Activated CD4-positive, alpha-beta T cell treated with anti-CD3 and anti-CD28 coated beads for 4 hours (primary cell): ENCODE measurements at regions not wholly inside any gene's neighbourhood (a gene's known extent, or its start where the extent isn't known, plus 50 kb on each side); places are given as distances from the start of the nearest gene placed in this dataset.

ENCODE experiments used
- DNase-seq, 2 donors: peaks; one replicate each; pipeline ENCODE4 v3.0.0-alpha.2; 2020

GRCh38 chr2:17302281-17302680, 216.0 kb downstream of the RAD51AP2 start:
- DNase-seq, result no peak

GRCh38 chr2:17301437-17301836, 216.8 kb downstream of the RAD51AP2 start:
- no peak for DNase-seq

- DNase-seq, result no peak
Measured at GRCh38 chr2:17299891-17300540, 218.2 kb downstream of the RAD51AP2 start.

DNA sequence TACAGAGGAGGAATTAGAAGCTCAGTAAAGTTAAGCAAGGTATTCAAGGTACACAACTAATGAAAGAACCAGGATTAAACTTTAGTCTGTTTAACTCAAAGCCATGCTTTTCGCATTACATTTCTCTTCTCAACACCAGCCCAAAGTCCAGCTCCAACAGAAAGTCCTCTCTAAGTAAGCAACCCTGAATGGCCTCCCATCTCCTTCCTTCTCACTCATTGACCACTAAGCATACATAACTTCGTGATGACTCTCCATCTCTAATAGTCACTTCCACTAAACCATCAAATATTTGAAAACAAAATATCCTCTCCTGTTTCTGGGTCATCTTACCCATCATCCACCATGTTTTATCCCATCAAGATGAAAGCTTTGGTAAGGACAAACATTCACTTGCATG, 219.8 kb downstream of the RAD51AP2 start:
- no peak for DNase-seq

GRCh38 chr2:17296686-17297085, 221.6 kb downstream of the RAD51AP2 start:
- DNase-seq, result no peak

GRCh38 chr2:17289669-17290068, 228.6 kb downstream of the RAD51AP2 start:
- no peak for DNase-seq

- no peak for DNase-seq
Measured at GRCh38 chr2:17287183-17287582, 231.1 kb downstream of the RAD51AP2 start.

DNA sequence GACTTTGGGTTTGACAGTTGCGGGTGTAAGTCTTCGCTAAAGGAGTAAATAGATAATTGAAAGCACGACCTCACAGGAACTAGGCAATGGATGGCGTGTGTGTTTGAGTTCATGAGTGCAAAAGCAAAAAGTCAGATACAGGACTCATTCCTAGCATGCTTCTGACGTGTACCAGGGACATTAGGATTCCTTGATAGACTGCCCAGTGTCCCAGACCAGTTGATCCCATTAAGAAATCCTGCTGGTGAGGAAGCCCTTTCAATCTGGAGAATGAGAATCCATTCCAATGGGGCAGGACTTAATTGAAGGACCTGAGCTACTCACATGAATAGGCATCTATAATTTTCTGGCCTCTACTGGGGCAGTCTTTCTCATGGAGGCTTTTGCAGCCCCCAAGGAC, 235.4 kb downstream of the RAD51AP2 start:
- no peak for DNase-seq

DNA sequence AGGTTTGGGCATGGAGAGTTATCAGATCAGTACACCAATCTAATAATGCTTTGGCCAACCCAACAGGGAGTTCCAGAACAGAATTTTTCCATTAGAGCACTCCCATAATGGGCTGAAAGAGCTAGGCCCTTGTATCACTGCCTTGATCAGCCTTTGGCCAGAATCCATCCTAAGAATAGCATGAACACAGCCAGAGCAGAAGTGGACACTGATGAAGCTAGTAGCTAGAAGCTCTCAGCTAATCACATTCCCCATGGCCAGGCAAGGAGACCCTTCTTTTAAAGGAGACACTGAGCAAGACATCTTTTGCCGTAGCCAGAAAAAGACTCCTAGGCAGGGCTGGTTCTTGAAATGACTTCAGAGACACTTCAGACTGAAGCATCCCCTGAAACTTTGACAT, 236.0 kb downstream of the RAD51AP2 start:
- DNase-seq, result no peak

- no peak for DNase-seq
Measured at GRCh38 chr2:17276220-17276619, 242.0 kb downstream of the RAD51AP2 start.

DNA sequence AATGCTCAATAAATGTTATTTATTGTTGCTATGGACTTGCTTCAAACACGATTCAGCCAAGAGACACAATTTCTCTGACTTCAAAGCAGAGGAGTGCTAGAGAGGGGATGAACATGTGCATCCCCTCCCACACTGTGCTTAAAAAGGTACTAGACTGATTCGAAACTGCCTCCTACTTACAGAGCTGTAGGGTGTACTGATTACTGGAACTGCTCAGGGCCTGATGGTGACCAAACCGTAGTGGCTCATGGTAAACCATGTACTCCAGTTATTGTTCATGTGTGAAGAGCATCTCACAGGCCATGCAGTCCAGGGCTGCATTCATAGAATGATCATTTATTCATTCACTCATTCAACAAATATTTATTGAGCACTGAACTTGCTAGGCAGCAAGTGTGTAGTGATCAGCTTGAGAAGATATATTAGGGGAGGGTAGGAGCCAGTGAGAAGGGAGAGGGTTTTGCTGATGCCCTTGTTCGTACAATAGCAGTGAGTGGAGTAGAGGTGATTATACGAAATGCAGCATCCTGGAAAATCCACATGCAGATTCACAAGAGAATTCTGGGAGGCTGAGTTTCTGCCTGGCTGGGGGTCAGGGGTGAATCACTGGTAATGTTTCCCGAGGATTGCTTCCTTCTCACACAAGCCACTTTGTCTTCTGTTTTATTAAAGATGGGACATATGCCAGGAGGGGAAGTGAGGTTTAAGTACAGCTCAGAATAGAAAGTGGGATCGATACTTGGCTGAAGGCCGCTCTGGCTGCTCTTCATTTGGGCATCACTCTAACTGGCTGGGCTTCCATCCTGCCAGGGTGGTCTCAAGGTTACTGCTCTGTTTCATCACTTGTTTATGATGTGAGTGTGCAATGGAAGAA, 245.4 kb downstream of the RAD51AP2 start:
- no peak for DNase-seq

- DNase-seq, result no peak
Measured at GRCh38 chr2:17272170-17272569, 246.1 kb downstream of the RAD51AP2 start.

DNA sequence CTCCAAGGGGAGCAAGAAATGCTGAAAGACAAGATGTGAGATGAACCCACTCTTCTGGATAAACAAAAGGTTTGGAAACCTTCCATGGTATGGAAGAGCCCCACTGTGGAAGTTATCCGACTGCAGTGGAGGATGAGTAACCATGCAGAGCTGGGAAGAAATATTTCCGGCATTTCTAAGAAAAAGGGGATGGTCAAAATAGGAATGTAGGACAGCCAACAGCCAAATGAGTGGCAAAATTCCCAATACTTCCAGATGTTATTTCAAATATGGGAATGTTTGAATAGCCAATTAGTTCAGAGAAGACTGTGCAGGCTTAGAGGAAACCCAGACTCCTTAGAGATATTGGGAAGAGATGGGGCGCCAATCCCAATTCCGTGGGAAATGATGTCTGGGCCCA, 246.8 kb downstream of the RAD51AP2 start:
- DNase-seq, result no peak

GRCh38 chr2:17270894-17271293, 247.3 kb downstream of the RAD51AP2 start:
- no peak for DNase-seq

GRCh38 chr2:17263570-17263968, 254.7 kb downstream of the RAD51AP2 start:
- no peak for DNase-seq

DNA sequence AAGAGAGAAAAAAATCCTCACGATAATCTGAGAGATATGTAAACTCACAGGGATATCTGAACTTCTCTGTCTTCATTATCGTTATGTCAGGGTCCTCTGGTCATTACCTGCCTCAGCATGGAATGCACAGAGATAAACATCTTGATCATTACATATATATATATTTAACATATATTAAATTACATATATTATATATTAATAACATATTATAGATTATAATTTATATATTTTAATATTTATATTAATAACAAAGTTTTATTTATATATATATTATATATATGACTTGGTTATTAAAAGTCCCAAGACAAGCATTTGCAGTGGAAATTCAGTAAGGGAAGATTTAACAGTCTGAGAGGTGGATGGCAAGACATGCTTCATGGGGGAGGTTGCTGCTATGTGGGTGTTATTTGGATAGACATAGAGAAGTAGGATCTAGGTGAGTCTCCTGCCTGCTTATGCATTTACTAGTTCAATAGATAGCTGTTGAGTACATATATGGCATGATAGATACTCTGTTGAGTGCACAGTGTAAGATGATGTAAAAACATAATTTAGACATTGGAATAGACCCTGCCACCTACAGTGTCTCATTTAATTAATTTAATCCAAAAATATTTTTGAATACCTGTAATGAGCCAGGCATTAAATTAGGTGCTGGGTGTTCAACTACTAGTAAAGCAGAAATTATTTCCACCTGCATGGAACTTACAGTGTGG, 255.2 kb downstream of the RAD51AP2 start:
- DNase-seq, result no peak

DNA sequence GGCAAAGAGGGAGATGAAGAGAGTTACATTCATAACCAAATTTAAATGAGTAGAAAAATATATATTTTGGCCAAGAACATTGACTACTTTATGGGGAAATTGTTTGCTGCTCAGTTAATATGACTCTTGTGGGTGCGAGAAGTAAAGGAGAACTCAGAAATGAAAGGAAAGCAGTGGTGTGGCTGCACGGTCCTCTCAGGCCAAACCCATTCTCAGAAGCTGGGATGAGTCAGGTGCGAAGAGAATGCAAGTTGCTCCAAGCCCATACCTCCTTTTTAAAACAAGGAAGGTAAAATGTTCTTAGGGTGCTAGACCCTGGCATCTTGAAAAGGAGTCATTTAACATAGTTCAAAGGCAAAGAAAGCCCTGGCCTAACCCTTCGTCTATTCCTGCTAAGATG, 258.6 kb downstream of the RAD51AP2 start:
- DNase-seq, result no peak

DNA sequence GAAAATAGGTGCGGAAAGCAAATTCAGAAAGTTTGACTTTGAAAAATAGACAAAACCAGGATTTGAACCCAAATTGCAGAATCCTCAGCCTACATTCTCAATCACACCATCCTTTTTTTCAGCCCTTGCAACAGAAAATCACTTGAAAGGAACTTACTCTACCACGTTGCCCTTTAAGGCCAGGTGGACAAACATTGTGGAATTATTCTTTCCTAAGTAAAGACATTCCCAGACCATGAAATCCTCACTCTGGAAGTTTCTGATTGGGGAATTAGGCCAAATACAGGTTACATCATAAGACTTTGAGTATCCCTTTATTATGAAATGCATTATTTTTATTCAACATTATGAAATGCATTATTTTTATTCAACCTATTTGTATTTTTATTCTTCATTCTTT, 259.4 kb downstream of the RAD51AP2 start:
- no peak for DNase-seq

DNA sequence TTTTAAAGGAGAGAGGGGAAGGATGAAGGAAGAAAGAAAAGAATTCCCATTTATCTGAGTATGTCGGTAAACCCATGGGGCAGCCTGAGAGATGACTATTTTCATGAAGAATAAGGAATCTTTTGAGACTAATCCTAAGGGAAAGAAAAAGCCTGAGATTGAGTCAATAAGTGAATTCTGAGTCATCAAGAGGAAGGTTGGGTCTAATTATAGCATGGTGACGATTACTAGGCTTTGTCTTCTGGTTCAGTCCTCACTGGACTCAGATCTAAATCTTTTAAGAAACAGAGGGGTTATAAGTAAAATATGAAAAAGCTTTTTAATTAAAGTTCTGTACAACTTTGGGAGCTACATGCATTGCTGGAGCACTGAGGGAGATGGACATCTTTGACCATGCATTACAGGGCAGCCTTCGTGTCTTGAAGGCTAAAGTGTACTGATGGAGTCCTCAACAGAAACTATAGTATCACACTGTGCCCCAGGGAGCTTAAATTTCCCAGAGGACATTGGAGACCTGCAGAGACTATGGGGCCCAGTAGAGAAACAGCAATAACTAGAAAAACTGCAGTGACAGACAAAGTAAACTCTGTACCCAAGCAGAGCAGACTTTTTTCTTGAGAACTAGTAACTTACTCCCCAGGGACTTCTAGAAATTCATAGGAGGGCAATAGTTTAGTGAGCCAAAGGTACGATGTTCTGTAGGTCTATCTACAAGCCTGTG, 260.9 kb downstream of the RAD51AP2 start:
- no peak for DNase-seq

DNA sequence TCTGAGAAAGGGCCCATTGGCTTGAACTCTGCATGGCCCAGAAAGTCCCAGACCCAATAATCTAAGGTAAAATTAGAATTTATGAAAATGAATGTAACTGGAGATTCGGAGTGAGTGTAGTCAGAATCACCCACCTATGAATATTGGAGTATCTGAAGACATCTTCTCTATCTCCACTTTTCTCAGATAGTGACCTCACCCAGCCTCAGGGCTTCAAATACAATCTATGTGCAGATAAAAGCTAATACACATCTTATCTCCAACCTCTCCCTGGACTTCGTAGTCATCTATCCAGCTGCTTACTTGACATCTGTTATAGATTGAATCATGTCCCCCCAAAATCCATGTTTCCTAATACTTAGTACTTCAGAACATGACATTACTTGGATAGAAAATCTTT, 263.2 kb downstream of the RAD51AP2 start:
- DNase-seq, result no peak

DNA sequence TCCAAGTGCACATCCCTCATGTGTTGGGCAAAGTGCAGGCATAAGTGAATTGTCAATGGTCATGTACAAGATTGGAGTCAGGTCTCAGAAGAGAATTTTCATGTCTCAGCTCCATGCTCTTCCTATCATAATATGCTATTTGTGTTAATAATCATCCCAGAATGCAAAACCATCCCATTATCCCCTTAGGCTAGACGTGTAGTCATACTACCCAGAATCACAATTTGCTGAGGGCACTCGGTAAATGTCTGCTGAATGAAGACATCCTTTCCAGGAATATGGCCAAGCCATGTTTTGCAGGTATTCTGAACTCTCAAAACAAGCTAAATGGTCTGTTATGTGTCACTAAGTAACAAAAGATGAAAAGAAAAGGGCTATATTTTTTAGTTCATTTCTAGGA, 263.8 kb downstream of the RAD51AP2 start:
- no peak for DNase-seq

- no peak for DNase-seq
Measured at GRCh38 chr2:17252258-17252657, 266.0 kb downstream of the RAD51AP2 start.

- no peak for DNase-seq
Measured at GRCh38 chr2:17251171-17251570, 267.1 kb downstream of the RAD51AP2 start.
